OCI-LY1 (cell line): ENCODE measurements at regions not wholly inside any gene's neighbourhood (a gene's known extent, or its start where the extent isn't known, plus 50 kb on each side); places are given as distances from the start of the nearest gene placed in this dataset.

Experiments used
- CTCF ChIP-seq: fragments of 200-600 bp; sonication (generic), shearing (Covaris generic); IDR thresholded peaks from 2 replicates; pipeline ENCODE4 v1.5.1; 2017; ENCODE audit warnings: mild to moderate bottlenecking, antibody characterized with exemption, low read length, moderate library complexity, mixed read lengths
- EZH2 ChIP-seq: fragments of 200-600 bp; sonication (generic), shearing (Covaris generic); IDR thresholded peaks from 2 replicates; pipeline ENCODE4 v1.8.0; 2017; ENCODE audit warnings: borderline replicate concordance, mixed run types, mild to moderate bottlenecking, antibody characterized with exemption, low read length, moderate library complexity, mixed read lengths

- TF ChIP-seq CTCF (no peak), EZH2 (no peak)
Observed at GRCh38 chr2:14342313-14342712, 290.2 kb upstream of the LRATD1 start.
